ENCODE measurements at regions not wholly inside any gene's neighbourhood (a gene's known extent, or its start where the extent isn't known, plus 50 kb on each side); places are given as distances from the start of the nearest gene placed in this dataset.

- no peak for DNase-seq
Observed at GRCh38 chr4:3853388-3854035, 87.3 kb downstream of the ADRA2C start.

DNA sequence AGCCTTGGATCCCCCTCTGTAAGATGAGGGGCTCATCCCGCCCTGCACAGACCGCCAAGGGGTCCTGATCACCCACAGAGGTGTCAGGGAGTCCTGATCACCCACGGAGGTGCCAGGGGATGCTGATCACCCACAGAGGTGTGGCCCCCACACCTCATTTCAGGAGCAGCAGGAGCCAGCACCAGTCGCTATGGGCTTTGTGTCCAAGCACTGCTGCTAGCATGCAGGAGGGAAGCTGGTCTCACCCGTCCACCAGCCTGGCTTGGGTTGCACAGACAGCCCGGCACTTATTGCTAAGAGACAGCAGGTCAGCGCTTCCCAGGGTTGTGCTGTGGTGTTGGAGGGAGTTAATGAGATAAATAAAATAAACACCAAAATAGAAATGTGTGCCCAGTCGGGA is 88.5 kb downstream of the ADRA2C start:
- no peak for DNase-seq

GRCh38 chr4:3855646-3856045 is 89.5 kb downstream of the ADRA2C start:
- DNase-seq = no peak

- DNase-seq = no peak
Observed at GRCh38 chr4:3856604-3857204, 90.5 kb downstream of the ADRA2C start.

DNA sequence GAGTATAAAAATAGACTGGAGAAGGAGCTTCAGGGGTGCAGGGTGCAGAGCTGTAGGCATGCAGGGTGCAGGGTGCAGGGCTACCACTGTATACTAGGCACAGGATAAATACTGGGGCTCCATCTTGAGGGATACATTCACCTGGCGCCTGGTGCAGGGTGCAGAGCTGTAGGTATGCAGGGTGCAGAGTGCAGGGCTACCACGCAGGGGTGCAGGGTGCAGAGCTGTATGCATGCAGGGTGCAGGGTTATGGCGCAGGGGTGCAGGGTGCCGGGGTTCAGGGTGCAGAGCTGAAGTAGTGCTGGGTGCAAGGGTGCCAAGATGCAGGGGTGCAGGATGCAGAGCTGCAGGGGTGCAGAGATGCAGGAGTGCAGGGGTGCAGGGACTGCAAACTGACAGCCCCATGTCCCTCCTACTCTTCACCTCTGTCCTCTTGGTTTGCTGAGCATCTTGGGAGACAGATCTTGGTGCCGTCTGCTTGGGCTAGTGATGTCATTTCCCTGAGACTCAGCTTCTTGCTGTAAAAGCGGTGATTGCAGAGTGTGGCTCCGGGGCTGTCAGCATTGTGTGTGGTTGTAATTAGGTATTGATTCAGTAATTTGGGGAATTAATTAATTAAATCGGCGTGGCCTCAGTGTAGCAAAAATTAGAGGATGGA is 91.2 kb downstream of the ADRA2C start:
- no peak for DNase-seq

- DNase-seq = no peak
Observed at GRCh38 chr4:3858046-3858730, 92.0 kb downstream of the ADRA2C start.

DNA sequence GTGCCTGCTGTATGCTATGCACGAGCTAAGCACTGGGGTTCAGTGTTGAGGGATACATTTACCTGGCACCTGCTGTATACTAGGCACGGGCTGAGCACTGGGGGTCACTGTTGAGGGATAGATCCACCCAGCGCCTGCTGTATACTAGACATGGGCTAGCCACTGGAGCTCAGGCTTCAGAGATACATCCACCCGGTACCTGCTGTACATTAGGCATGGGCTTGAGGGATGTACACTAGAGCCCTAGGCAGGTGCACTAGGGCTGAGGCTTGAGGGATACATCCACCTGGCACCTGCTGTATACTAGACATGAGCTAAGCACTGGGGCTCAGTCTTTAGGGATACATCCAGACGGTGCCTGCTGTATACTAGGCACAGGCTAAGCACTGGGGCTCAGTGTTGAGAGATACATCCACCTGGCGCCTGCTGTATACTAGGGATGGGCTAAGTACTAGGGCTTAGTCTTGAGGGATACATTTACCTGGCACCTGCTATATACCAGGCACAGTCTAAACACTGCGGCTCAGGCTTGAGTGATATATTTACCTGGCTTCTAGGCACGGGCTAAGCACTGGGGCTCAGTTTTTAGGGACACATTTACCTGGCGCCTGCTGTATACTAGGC is 92.7 kb downstream of the ADRA2C start:
- DNase-seq = no peak

DNA sequence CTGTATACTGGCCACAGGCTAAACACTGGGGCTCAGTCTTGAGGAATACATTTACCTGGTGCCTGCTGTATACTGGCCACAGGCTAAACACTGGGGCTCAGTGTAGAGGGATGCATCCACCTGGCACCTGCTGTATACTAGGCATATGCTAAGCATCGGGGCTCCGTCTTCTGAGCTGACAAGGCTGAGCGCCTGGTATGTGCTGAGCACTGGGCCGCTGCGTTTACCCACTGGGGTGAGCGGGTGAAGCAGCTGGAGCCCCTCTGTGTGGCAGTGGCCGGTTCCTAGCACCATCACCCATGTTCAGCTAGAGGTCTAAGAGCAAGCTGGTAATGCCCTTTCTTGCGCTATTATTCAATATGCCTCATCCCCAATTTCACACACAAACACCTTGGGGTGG is 93.4 kb downstream of the ADRA2C start:
- no peak for DNase-seq

DNA sequence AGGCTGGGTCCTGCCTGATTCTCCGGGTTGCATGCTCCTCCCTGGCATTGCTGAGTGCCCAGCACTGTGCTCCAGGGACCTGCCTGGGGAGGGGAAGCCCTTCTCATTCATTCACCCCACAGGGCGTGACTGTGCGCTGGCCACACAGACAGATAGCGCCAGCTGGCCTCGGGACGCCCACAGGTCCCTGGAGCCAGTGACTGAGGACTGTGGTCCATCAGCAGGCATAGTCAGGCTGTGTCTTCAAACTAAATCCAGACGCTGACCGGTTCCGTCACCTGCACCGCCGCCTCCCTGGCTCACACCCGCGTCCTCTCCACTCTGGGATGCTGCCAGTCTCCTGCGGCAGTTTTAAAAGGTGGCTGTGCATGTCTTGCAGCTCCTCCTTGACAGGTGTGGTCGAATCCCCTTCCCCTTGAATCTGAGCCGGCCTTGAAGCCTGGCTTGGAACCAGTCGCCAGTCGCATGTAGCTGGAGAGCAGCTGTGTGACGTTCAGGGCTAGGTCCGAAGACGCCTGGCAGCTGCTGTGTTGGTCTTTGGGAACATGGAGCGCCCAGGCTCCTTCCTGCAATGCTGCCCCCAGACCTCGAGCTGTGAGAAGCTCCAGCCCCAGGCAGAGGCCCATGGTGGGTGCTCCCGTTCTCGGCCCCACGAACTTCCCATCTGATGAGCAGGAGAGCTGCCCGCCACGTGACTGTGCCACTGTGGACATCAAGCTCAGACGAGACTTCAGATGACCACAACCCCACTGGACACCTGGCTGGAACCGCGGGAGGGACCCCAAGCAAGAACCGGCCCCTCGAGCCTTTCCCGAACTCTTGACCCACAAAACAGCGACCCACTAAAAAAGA is 94.1 kb downstream of the ADRA2C start:
- no peak for DNase-seq

- DNase-seq = no peak
Observed at GRCh38 chr4:3860913-3861636, 94.9 kb downstream of the ADRA2C start.

- no peak for DNase-seq
Observed at GRCh38 chr4:3861720-3862639, 95.8 kb downstream of the ADRA2C start.

- no peak for DNase-seq
Observed at GRCh38 chr4:3862640-3863420, 96.6 kb downstream of the ADRA2C start.

- DNase-seq = no peak
Observed at GRCh38 chr4:3863841-3864741, 97.9 kb downstream of the ADRA2C start.

DNA sequence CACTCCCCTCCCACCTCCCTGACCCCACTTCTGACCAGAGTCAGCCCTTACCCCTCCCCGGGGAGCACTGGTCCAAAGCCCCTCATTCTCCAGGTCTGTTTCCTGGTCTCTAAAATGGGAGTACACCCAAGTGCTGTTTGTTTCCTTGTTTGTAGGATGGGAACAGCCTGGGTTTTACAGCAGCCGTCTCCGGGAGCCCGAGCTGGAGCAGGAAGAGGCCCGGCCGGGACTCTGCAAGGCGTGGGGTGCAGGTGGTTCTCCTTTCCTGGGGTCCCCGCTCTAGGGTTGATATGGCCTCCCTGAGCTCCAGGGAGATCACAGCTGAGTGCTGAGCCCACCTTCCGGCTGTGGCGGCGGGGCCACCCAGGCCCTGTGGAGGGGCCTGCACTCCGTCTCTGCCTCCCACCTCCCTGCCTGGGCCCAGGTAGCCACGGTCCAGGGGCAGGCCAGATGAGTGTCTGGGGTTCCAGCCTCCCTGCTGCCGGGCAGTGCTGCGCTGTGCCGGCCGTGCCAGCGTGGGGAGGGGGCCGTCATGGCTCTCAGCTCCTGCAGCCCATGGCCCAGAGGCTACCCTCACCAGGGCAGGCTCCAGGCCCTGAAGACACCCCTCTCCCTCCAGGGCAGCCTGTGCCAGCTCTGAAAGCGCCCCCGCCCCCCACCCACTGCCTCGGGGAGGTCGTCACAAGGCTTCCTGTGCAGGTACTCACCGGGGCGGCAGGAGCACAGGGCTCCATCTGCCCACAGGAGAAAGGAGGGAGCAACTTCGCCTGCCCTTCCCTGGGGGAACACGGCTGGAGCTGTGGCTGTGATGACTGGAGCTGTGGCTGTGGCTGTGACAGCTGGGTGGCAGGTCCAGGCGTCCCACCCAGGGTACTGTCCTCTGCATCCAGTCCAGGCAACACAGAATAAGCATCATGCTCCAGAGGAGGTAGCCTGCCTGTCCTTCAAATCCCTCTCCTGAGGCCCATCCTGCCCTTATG is 98.8 kb downstream of the ADRA2C start:
- no peak for DNase-seq

GRCh38 chr4:3865986-3866812 is 100.0 kb downstream of the ADRA2C start:
- no peak for DNase-seq

- DNase-seq = no peak
Observed at GRCh38 chr4:3866813-3867129, 100.6 kb downstream of the ADRA2C start.

Data from CD4-positive, alpha-beta T cell treated with Interleukin-12 subunit alpha and Interleukin-12 subunit beta, for 1 hour (primary cell).